Hepatic stellate cell (primary cell): ENCODE measurements at regions not wholly inside any gene's neighbourhood (a gene's known extent, or its start where the extent isn't known, plus 50 kb on each side); places are given as distances from the start of the nearest gene placed in this dataset.
A peak's percentile ranks its signal among the peaks of the same experiment; 100 is the strongest.
"Not testable (repeated sequence)": the region's sequence is repeated elsewhere in the genome, so short reads cannot be mapped to it uniquely, and the experiment has no call there.

Experiments
- DNase-seq: peaks from one replicate; pipeline ENCODE4 v3.0.0; 2011; ENCODE audit warnings: low spot score

- no peak for DNase-seq
These were observed 80.3 kb downstream of the ZFP36L2 start for GRCh38 chr2:43146083-43146482.

- DNase-seq, result no peak
These were observed 82.1 kb downstream of the ZFP36L2 start for GRCh38 chr2:43144263-43144662.

DNA sequence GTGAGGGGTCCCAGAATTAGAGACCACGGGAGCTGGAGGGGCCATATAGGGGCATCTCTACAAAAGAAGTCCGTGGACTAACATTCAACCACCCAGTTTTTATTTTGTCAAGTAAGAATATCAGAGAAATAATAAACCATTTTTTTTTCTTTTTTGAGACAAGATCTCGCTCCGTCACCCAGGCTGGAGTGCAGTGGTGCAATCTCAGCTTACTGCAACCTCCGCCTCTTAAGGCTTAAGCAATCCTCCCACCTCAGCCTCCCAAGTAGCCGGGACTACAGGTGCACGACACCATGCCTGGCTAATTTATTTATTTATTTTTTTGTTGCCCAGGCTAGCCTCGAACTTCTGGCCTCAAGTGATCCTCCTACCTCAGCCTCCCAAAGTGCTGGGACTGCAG, 82.7 kb downstream of the ZFP36L2 start:
- no peak for DNase-seq

DNA sequence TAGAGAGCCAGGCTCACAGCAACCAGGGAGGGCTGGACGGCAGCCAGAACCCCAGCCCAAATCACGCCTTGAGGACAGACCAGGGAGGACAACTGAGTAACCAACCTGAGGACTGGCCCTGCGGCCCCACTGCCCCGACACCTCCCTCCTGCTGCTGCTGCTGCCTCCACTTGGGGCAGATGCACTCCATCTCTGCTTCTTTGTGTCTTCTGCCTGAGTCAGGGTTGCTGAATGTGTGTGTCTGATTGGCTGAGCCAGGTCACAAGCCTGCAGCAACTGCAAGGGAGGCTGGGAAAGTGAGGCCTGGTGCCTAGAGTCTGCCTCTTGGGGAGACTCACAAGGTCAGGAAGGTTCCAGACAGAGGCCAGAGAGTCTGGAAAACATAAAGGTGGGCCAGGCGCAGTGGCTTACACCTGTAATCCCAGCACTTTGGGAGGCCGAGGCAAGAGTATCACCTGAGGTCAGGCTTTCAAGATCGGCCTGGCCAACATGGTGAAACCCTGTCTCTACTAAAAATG, 83.4 kb downstream of the ZFP36L2 start:
- DNase-seq, result no peak

DNA sequence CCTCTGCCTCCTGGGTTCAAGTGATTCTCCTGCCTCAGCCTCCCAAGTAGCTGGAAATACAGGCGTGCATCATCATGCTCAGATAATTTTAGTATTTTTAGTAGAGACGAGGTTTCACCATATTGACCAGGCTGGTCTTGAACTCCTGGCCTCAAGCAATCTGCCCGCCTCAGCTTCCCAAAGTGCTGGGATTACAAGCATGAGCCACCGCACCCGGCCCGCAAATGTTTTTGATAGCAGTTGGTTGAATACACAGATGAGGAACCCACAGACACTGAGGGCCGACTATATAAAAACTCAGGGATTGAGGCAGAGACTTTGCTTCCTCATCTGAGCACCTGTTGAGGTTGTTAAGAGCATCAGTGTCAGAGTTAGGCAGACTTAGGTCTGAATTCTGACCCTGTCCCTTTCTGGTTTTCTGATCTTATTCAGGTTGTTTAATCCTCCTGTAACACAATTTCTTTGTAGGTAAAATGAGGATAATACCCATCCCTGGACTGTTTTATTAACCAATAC, 84.7 kb downstream of the ZFP36L2 start:
- not testable (repeated sequence) for DNase-seq

DNA sequence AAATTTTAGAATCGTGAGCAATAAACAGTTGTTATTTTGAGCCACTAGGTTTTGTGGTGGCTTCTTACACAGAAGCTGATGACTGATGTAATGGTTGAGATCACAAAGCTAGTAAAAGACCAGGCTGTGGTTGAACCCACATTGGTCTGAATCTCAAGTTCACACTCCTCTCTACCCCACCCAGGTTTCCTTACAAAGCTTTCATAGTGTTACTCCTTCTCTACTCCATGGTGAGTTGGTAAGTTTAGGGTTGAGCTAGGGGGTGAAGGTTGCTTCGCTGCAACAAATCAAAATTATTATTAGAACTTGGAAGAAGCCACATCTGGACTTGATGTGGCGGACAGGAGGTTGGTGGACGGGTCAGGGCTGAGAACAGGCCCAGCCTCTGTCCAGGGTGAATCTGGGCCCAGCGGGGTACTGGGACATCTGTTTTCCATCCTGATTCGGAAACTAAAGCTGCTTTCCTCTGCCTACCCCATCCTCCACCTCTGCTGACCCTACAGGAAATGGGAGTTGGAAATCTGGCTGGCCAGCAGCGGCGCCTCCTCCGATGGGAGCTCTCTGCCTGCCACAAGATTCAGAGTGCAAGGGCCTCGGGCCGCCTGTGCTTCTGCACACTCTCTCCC, 86.3 kb downstream of the ZFP36L2 start:
- DNase-seq, result no peak

- DNase-seq, result no peak
These were observed 86.9 kb downstream of the ZFP36L2 start for GRCh38 chr2:43139501-43139900.

GRCh38 chr2:43138441-43138840, 88.0 kb downstream of the ZFP36L2 start:
- no peak for DNase-seq

DNA sequence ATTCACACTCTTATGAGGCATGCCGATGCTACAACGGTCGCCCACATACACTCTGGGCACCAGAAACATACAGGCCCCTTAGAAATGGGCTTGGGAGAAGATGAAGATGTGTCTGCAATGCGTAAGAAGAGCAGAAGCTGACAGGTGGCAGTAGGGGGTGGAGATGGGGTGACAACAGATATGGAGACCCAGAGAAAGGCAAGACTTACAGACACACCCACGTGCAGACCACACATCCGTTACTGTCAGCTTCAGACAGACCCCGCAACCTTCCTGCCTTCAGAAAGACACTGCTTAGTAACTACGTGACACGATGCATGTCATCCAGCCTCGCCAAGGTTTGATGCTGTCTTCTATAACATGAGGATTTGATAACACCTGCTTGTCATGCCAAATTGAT, 89.5 kb downstream of the ZFP36L2 start:
- DNase-seq, result no peak

GRCh38 chr2:43136011-43136799, 90.2 kb downstream of the ZFP36L2 start:
- no peak for DNase-seq

DNA sequence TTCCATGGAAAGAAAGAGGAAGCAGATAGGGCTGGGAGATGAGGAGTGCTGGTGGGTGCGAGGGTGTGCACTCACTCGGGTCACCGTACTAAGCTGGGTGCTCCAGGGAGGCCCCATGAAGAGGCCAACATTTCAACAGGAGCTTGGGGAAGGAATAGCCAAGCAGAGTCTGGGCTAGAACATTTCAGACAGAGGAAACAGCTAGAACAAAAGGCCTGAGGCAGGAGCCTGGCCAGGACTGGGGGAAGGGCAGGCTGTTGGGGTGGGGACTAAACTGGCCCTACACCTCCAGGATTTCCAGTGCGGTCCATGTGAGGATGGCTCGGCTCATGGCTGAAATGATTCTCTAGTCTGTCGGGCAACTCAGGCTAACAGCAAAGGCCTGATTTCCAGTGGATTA, 90.8 kb downstream of the ZFP36L2 start:
- DNase-seq, result no peak

DNA sequence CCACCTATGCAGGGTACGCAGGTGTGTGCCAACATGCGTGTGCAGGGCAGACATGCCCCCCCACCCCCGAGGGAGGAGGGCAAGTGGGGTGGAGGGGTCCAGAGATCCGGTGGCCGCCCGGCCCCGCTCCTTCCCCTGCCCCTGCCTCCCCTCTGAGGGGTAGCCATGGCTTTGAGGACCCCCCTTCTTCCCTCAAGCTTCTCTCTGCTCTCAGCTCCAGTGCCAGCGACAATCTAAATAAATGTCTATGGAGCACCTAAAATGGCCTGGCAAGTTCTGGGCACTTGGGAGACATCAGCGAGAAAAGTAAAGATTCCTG, 91.9 kb downstream of the ZFP36L2 start:
- DNase-seq, result no peak

DNA sequence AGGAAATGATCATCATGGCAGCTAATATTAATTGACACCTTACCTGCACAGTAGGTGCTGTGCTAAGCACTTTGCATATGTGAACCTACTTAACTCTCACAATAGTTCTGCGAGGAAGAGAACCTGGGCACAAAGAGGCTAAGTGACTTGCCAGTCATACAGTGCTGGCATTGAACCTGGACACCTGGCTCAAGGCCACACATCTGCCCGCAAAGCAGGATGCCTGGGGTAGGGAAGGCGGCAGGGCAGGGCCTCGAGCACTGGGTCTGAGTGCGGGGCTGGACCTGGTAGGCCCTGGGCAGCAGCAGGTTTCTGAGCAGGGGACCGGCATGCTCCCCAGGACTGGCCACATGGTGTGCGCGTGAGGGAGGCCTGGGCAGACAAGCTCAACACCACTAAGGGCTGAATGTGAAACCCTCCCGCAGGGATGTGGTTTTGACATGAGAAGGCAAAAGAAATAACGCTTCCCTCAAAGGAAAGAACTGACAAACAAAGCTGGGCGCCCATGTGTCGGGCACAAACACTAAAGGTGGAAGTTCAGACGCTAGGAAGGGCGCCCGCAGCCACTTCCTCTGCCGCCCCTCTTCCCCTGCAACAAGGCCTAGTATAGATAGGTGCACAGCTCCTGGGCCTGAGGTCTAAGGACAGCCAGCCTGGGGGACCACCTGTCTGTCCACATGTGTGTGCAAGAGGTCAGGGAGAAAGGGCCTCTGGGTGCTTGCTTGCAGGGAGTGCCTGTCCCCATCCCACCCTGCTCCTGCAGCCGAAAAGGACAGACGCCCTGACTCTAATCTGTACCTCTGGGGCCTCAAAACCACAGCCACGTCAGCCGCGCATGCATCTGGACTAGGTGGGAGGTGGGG, 92.5 kb downstream of the ZFP36L2 start:
- no peak for DNase-seq

DNA sequence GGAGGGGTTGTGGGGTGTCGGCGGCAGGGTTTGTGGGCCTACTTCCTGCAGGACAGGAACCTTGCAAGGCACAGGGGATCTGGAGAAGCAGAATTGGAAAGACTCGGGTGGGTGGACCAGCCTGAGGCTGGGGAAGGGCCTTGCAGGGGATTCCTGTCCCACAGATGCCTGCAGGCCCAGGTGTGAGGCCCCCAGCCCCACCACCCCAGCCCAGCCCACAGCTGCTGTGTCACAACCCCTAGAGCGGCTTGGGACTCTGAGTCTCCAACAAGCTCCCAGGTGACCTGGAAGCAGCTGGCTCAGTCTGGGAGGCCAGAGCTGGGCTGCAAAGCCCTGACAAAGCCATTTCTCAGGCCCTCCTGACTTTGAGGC, 93.1 kb downstream of the ZFP36L2 start:
- DNase-seq, result no peak

- no peak for DNase-seq
These were observed 93.6 kb downstream of the ZFP36L2 start for GRCh38 chr2:43132683-43133301.

DNA sequence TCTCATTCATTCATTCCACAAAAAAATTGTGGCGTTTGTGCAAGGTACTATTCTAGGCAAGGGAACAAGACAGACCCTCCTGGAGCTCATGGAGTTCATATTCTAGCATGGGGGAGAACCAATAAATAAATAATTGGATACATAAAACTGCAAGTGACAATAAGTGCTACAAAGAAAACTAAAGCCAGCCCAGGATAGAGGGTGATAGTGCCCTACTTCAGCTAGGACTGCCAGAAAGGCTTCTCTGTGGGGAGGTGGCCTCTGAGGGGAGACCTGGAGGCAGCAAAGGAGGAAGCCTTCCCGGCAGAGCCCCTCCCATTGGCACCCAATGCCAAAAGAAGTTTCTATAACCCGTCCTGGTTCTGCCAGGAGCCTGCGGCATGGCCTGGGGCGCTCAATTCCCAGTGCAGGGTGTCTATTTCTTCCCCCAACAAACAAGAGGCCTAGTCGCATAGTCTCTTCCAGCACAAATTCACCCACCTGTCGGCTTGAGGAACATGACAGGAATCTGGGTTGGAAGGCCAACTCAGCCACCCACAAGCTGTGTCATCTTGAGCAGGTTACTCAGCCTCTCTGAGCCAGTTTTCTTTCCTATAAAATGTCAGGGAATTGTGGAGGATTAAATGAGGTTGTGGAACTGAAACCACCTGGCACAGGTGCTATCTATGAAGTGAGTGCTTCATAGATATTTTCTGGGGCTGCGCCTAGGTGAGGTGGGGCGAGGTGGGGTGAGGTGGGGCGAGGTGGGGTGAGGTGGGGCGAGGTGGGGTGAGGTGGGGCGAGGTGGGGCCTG, 94.3 kb downstream of the ZFP36L2 start:
- DNase-seq, result no peak

GRCh38 chr2:43131051-43131889, 95.1 kb downstream of the ZFP36L2 start:
- DNase-seq, result peak; percentile 85

DNA sequence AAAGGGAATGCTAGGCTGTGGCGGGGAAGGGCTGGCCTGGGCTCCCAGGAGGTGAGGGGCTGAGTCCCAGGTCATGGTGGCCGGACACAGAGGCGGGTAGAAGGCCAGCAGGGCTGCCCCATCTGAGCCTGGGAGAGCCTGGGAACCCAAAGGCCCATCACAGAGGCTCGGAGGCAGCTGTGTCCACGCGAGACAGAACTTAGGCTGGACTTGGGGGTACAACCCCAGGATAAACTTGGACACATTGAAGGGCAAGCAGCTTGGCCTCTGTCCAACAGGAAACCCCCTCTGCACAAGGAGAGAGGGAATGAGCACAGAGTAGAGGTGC, 95.9 kb downstream of the ZFP36L2 start:
- no peak for DNase-seq

DNA sequence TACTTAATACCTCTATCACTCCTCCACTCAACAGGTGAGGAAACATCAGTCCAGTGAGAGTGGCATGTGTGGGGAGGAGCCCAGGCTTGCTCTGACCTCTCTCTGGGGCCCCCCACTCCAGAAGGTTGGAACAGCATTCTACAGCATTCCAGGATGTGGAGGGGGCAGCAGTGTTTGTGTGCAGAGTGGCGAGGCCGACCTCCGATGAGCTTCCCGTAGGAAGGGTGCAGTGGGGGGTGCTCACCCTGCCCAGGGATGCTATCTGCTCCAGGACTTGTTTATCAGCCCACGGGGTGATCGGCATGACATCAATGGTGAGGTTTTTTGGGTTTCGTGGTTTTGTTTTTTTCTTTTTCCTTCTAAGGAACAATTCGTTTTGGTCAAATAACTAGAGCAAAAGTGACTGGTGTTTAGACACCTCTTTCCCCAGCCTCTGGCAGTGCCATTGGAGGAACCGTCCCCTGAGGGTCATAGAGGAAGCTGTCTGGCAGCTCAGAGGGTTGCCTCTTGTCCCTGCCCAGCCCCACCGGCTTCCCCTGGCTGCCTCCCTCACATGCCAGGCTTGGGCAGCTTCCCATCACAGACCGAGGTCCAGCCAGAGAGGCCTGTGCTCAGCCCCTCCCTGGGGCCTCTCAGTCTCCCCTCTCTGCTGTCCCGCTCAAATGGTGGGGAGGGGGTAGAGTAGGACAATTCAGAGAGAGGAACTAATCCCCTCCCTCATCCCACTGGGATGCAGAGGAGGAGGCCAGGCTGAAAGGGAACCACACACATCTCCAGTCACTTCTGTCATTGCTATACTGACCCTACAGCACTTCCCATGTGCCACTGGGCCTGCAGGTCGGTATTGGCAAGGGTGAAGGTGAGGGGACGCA, 96.5 kb downstream of the ZFP36L2 start:
- no peak for DNase-seq

GRCh38 chr2:43128559-43128955, 97.8 kb downstream of the ZFP36L2 start:
- no peak for DNase-seq
